ENCODE measurements at regions not wholly inside any gene's neighbourhood (a gene's known extent, or its start where the extent isn't known, plus 50 kb on each side); places are given as distances from the start of the nearest gene placed in this dataset.
A peak's percentile ranks its signal among the peaks of the same experiment; 100 is the strongest.

DNA sequence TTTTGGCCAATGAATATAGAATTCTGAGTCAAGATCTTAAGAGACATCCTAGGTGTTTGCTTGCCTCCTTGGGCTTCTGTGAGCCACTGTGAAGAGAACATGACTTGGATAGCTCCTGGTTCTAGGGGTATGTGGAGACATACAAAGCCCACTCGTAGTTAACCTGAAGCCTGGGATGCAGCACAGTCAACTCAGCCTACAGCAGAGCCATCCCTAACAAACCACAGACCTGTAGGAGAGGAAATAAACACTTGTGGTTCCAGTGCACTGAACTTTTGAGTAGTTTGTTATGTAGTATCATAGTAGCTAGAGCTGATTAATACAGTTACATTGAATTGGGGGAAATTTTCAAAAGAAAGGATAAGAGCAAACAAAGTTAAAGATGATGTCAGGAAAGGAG is 474.4 kb upstream of the HSF2 start:
- Histone ChIP-seq H3K36me3 (ENCODE audit: control insufficient read depth, insufficient read depth, low read length) (no peaks in the 10 kb centered on the region), H3K27me3 (ENCODE audit: control insufficient read depth, insufficient read depth, low read length) (no peaks in the 10 kb centered on the region), H3K4me3 (ENCODE audit: low read depth, low read length) (no peak overlapping the region)
- TF ChIP-seq, protein P1, sequence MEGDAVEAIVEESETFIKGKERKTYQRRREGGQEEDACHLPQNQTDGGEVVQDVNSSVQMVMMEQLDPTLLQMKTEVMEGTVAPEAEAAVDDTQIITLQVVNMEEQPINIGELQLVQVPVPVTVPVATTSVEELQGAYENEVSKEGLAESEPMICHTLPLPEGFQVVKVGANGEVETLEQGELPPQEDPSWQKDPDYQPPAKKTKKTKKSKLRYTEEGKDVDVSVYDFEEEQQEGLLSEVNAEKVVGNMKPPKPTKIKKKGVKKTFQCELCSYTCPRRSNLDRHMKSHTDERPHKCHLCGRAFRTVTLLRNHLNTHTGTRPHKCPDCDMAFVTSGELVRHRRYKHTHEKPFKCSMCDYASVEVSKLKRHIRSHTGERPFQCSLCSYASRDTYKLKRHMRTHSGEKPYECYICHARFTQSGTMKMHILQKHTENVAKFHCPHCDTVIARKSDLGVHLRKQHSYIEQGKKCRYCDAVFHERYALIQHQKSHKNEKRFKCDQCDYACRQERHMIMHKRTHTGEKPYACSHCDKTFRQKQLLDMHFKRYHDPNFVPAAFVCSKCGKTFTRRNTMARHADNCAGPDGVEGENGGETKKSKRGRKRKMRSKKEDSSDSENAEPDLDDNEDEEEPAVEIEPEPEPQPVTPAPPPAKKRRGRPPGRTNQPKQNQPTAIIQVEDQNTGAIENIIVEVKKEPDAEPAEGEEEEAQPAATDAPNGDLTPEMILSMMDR (IDR thresholded peaks at IDR 0.05; ENCODE audit: insufficient read depth, low read length, poor library complexity, severe bottlenecking), result no peak
- DNase-seq (ENCODE audit: low read depth), result no peak

DNA sequence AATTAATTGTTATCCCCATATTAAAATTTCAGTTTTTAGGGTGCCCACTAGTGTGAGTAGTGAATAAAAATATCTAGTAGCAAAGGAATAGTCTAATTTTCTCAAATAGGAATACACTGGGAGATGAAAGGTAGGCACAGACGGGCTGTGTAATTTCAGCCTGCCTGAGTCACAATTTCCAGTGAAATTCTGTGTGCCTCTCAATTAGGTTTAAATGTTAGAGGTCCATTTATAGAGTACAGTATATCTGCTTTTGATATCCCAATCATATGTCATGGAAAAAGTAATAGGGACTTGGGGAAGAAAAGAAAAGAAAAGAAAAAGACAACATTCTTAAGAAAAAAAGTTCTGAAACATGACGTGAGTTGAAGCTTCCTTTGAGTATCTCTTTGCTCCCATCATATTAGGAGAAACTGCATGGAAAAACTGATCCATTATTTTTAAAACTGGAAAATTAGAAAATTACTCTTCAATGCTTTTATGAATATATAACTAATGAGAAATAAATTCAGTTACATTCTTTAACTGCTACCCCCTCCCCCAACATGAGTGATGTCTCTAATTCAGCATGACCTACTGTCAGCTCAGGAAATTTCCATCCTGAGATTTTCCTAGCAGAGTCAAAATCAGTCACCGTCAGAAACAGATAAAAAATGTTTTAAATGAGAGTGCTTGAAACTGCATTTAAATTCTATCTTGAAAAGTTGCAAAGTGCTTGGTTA is 473.8 kb upstream of the HSF2 start:
- DNase-seq (ENCODE audit: low read depth), result no peak

DNA sequence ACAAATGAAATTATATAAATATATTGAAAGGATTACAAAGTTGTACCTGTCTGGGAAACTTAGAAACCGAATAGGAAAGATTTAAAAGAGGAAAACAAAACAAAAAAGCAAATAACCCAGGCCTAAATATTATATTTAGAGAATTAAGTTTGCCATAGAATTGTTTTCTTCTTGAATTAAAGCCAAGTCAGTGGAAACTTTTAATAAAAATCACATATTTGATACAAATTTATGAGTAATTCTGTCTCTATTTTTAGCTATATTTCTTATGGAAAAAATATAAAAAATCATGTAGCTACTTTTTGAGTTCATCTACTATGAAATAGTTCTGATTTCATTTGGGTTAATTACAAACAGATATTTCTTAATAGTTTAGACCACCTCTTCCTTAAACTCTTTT is 470.2 kb upstream of the HSF2 start:
- no peak overlapping the region for H3K4me3 ChIP-seq (ENCODE audit: low read depth, low read length)
- no peaks in the 10 kb centered on the region for H3K36me3 ChIP-seq (ENCODE audit: control insufficient read depth, insufficient read depth, low read length)
- no peaks in the 10 kb centered on the region for H3K27me3 ChIP-seq (ENCODE audit: control insufficient read depth, insufficient read depth, low read length)
- DNase-seq (ENCODE audit: low read depth), result no peak
- TF ChIP-seq, protein P1 (IDR thresholded peaks at IDR 0.05; ENCODE audit: insufficient read depth, low read length, poor library complexity, severe bottlenecking), result no peak

More for the DNA sequence above, 473.8 kb upstream of the HSF2 start:
- H3K4me3 ChIP-seq (ENCODE audit: low read depth, low read length), result no peak overlapping the region
- TF ChIP-seq, protein P1 (IDR thresholded peaks at IDR 0.05; ENCODE audit: insufficient read depth, low read length, poor library complexity, severe bottlenecking), result no peak
- H3K36me3 ChIP-seq (ENCODE audit: control insufficient read depth, insufficient read depth, low read length), result no peaks in the 10 kb centered on the region
- no peaks in the 10 kb centered on the region for H3K27me3 ChIP-seq (ENCODE audit: control insufficient read depth, insufficient read depth, low read length)

DNA sequence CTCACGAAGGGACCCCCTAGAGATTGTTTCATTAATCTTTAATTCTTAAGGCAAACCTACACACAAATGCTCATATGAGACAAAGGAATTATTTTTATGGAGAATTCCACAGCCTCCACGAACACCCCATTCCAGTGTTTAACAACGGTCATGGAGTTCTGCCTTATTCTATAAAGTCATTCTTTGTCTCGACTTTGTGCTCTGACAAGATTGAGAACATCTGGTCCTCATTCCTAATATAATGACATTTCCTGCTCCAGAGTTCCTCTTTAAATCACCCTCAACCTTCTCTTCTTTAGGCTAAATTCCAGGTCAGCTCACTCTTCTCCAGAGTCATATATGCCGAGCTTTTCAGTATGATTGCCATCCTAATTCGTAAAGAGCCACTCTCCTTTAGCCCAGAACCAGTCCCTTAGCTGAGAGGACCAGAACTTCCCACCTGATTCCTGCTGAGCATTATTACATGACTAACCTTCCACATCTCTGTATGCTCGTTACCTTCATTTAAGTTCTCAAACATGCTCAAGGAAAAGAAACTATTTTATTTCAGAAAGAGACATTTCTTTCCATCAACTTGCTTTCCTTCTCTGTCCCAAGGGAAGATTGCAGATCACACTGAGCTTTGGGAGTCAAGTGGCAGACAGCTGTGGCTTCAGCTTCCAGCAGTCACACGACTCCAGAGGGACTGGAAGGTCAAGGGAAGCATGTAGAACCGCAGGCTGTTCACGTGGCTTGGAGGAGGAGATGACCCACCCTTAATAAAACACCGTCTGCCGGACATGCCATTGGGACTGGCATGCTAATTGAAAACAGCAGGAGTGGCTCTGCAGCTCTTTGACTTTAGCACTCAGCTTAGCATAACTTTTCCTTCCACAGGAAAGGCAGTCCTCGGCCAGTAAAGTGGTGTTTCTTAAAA is 467.1 kb upstream of the HSF2 start:
- TF ChIP-seq, protein P1 (IDR thresholded peaks at IDR 0.05; ENCODE audit: insufficient read depth, low read length, poor library complexity, severe bottlenecking), result no peak
- H3K4me3 ChIP-seq (ENCODE audit: low read depth, low read length), result no peak overlapping the region
- H3K36me3 ChIP-seq (ENCODE audit: control insufficient read depth, insufficient read depth, low read length), result no peaks in the 10 kb centered on the region
- DNase-seq (ENCODE audit: low read depth), result peak; percentile 50
- H3K27me3 ChIP-seq (ENCODE audit: control insufficient read depth, insufficient read depth, low read length), result no peaks in the 10 kb centered on the region

DNA sequence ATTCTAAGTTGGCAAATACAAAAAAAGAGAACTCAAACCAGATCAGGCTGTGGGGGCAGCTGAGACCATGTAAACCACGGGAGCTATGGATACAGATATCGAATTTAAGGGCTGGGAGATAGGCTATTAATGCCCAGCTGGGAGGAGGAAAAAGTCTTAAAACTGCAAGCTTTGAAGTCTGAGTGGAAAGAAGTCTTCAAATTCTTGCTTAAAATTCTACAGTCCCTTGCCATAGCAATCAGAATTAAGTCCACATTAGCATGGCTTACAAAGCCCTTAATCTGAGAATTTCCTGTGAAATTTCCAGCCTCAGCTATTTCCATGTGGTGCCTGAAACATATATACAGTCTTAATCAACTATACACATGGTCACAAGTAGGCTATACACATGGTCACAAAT is 465.0 kb upstream of the HSF2 start:
- DNase-seq (ENCODE audit: low read depth), result no peak
- Histone ChIP-seq H3K4me3 (ENCODE audit: low read depth, low read length) (no peak overlapping the region), H3K36me3 (ENCODE audit: control insufficient read depth, insufficient read depth, low read length) (no peaks in the 10 kb centered on the region), H3K27me3 (ENCODE audit: control insufficient read depth, insufficient read depth, low read length) (no peaks in the 10 kb centered on the region)
- TF ChIP-seq, protein P1 (IDR thresholded peaks at IDR 0.05; ENCODE audit: insufficient read depth, low read length, poor library complexity, severe bottlenecking), result no peak

Measured in kidney epithelial cell (primary cell).